GM12801 (cell line): ENCODE measurements at regions not wholly inside any gene's neighbourhood (a gene's known extent, or its start where the extent isn't known, plus 50 kb on each side); places are given as distances from the start of the nearest gene placed in this dataset.

Source experiments
- TF ChIP-seq, protein P1 (sequence below): IDR thresholded peaks from one replicate; pipeline ENCODE4 v1.5.1; 2011; ENCODE audit warnings: control low read depth; ENCODE audit not compliant: insufficient read length; ENCODE audit errors: extremely low read depth

DNA sequence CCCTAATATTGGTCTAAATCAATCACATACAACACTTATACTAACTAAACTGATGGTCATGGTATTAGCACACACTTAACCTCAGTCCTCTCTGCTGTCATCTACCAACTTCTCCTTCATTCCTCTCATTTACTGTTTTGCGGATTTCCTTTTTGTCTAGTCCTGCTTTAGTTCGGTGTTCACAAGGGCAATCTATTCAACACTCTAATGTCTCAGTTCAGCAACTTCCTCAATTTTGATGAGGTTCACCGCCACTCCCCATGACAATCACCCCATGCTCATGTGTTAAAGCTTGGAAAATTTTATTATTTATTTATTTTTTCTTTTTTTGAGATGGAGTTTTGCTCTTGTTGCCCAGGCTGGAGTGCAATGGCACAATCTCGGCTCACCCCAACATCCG lies 301.1 kb downstream of the PTPRC start:
- TF ChIP-seq, protein P1, sequence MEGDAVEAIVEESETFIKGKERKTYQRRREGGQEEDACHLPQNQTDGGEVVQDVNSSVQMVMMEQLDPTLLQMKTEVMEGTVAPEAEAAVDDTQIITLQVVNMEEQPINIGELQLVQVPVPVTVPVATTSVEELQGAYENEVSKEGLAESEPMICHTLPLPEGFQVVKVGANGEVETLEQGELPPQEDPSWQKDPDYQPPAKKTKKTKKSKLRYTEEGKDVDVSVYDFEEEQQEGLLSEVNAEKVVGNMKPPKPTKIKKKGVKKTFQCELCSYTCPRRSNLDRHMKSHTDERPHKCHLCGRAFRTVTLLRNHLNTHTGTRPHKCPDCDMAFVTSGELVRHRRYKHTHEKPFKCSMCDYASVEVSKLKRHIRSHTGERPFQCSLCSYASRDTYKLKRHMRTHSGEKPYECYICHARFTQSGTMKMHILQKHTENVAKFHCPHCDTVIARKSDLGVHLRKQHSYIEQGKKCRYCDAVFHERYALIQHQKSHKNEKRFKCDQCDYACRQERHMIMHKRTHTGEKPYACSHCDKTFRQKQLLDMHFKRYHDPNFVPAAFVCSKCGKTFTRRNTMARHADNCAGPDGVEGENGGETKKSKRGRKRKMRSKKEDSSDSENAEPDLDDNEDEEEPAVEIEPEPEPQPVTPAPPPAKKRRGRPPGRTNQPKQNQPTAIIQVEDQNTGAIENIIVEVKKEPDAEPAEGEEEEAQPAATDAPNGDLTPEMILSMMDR = no peak

DNA sequence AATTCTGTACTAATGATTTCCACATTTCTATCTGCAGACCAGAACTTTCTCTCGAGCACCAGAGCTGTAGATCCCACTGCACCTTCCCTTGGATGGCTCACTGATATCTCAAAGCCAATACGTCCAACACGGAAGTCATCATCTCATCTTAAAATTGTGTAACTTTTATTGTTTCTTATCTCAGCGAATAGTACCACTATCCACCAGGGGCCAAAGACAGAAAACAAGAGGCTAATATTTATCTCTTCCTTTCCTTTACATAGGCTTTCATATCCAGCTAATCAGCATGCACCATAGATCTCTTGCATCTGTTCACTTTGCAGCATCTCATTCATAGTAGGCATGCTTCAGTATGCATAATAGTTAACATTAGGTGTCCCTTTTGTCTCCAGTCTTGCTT lies 303.6 kb downstream of the PTPRC start:
- TF ChIP-seq, protein P1 = no peak

DNA sequence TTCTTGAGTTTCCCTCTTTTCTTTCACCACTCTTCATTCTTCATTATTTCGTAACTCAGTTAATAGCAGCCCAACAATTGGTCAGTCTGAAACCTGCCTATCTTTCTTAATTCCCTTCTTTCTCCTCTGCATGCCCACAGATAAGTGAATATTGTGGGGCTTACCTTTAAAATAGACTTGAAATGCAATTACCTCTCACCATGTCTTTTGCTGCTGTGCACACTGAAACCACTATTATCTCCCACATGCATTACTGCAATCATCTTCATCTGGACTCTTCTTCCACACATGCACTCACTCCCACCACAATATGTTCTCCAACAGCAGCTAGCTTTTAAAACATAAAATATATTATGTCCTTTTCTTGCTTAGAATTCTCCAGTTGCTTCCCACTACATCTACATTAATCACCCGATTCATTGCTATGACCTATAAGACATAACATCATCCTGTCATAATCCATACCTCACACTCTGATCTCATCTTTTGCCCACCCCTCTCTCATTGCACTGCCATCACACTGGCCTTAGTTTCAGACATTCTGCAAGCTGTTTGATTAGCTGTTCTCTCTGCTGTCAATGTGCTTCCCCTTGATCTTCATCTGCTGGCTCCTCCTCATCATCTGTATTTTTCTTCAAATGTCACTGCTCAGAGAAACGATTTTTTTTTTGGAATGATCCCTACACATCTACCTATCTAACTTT lies 304.8 kb downstream of the PTPRC start:
- TF ChIP-seq, protein P1 = no peak

DNA sequence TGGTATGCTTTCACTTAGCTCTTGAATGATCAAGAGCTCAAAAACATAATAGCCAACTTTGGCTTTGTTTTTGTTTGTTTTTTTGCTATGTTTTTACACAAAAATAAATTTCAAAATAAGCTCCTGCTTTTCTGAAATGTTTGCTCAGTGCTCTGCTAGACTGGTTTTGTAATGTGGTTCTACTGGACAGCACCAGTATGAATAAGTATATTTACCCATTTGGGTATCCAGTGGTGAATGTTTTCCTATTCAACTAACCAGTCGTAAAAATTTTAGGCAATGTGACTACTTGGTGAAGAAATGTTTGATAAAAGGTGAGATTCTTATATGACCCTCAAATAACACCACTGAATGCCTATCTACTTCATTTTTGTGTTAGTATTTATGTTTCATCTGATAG lies 308.6 kb downstream of the PTPRC start:
- TF ChIP-seq, protein P1 = no peak

- TF ChIP-seq, protein P1 = no peak
These were observed 310.2 kb downstream of the PTPRC start for GRCh38 chr1:198948895-198949659.

- TF ChIP-seq, protein P1 = no peak
These were observed 311.2 kb downstream of the PTPRC start for GRCh38 chr1:198950036-198950435.

DNA sequence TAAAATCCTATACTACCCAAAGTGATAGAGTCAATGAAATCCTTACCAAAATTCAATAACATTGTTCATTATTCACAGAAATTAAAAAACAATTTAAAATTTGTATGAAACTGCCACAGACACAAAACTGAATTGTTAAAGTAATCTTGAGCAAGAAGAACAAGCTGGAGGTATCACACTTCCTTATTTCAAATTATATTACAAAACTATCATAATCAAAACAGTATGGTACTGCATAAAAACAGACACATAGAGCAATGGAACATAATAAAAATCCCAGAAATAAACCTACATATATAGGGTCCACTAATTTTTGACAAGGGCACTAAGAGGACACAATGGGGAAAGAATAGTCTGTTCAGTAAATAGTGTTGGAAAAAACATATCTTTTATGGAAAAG lies 316.2 kb downstream of the PTPRC start:
- TF ChIP-seq, protein P1 = no peak
